ENCODE measurements at regions not wholly inside any gene's neighbourhood (a gene's known extent, or its start where the extent isn't known, plus 50 kb on each side); places are given as distances from the start of the nearest gene placed in this dataset.

- H2BK20ac ChIP-seq (ENCODE audit: low read length): no peak overlapping the region; the same call in 1 of the 2 replicates
- POLR2A ChIA-PET (ENCODE audit: partially characterized antibody): no interaction called here
- H3K56ac ChIP-seq (replicated peaks; ENCODE audit: insufficient read length, low read depth, low read length): no peak overlapping the region
- H3K23me2 ChIP-seq (ENCODE audit: low read depth, low read length): no peaks in the 10 kb centered on the region
- H2BK120ac ChIP-seq (replicated peaks; ENCODE audit: low read depth, low read length): no peak overlapping the region
- TF ChIP-seq YY1 (IDR thresholded peaks at IDR 0.05; ENCODE audit: low read depth, low read length) (no peak), BRCA1 (IDR thresholded peaks at IDR 0.05; ENCODE audit: low read depth, low read length) (no peak), SP2 (IDR thresholded peaks at IDR 0.05; ENCODE audit: low read length) (no peak), SUZ12 (IDR thresholded peaks at IDR 0.05; ENCODE audit: low read length) (no peak), ASH2L (IDR thresholded peaks at IDR 0.05; ENCODE audit: low read length) (no peak), KDM1A (IDR thresholded peaks at IDR 0.05; ENCODE audit: borderline replicate concordance, low read length) (no peak)
- H3K4me1 ChIP-seq (replicated peaks in 1 of 4; ENCODE audit: control insufficient read depth in 3 of 4, insufficient read depth in 4 of 4, low read length in 3 of 4): peaks cover 0 to 3% (median 0%) of the 10 kb centered on the region in 4 experiments; a peak in 3 of 7 replicates
- no peak overlapping the region for H3K4me3 ChIP-seq (ENCODE audit: extremely low read depth in 1 of 4, insufficient read depth in 2 of 4, low read depth in 3 of 4, low read length in 4 of 4)
- H3K79me1 ChIP-seq (ENCODE audit: low read depth, low read length): no peaks in the 10 kb centered on the region
- peaks cover 11 to 13% of the 10 kb centered on the region in 2 experiments for H3K9me3 ChIP-seq (ENCODE audit: insufficient read depth in 2 of 2, low read depth in 1 of 2, low read length in 1 of 2)
- H3K27me3 ChIP-seq (replicated peaks in 1 of 4; ENCODE audit: control insufficient read depth in 3 of 4, extremely low read depth in 1 of 4, insufficient read depth in 3 of 4, low read length in 3 of 4): no peaks in the 10 kb centered on the region
- no peaks in the 10 kb centered on the region for H3K79me2 ChIP-seq (ENCODE audit: control insufficient read depth in 1 of 2, insufficient read depth in 2 of 2, low read length in 2 of 2)
- H2BK5ac ChIP-seq (ENCODE audit: low read depth, low read length): no peak overlapping the region
- no peak overlapping the region for H2AK5ac ChIP-seq (ENCODE audit: low read depth, low read length)
- no peak overlapping the region for H2AFZ ChIP-seq (ENCODE audit: low read length)
- CTCF ChIA-PET (ENCODE audit: partially characterized antibody): no interaction called here
- FAIRE-seq: no peak
- H3K4me2 ChIP-seq (ENCODE audit: insufficient read depth in 1 of 2, low read depth in 2 of 2, low read length in 2 of 2): no peak overlapping the region
- no peaks in the 10 kb centered on the region for H3K36me3 ChIP-seq (ENCODE audit: control insufficient read depth in 2 of 4, insufficient read depth in 4 of 4, low read length in 3 of 4)
- H2BK12ac ChIP-seq (ENCODE audit: low read depth, low read length): no peak overlapping the region
- H3K4ac ChIP-seq (replicated peaks; ENCODE audit: insufficient read length, low read depth, low read length): no peak overlapping the region
- no peak overlapping the region for H3K18ac ChIP-seq (ENCODE audit: extremely low read depth, low read length)
- no peak overlapping the region for H4K8ac ChIP-seq (ENCODE audit: extremely low read depth, insufficient read depth, low read length)
- DNase-seq (ENCODE audit: low read depth in 1 of 2, low spot score in 2 of 2): no peak
- 97 to 100% methylated on average over 1 to 2 of the region's 2 CpGs for WGBS, 2 experiments (ENCODE audit: extremely low coverage in 1 of 2, insufficient coverage in 1 of 2, insufficient read length in 1 of 2, insufficient replicate concordance in 2 of 2, low coverage in 1 of 2, low lambda C conversion rate in 2 of 2, missing lambda C conversion rate in 1 of 2)
- no peaks in the 10 kb centered on the region for H4K20me1 ChIP-seq (replicated peaks in 1 of 2; ENCODE audit: control insufficient read depth in 1 of 2, insufficient read depth in 2 of 2, low read length in 2 of 2)
- H3K23ac ChIP-seq (ENCODE audit: insufficient read length): no peak overlapping the region
- H4K91ac ChIP-seq (replicated peaks; ENCODE audit: insufficient read length, low read length): no peak overlapping the region
- no peak overlapping the region for H3K9ac ChIP-seq (replicated peaks in 1 of 4; ENCODE audit: extremely low read depth in 1 of 4, low read depth in 3 of 4, low read length in 3 of 4)
- no peak overlapping the region for H2BK15ac ChIP-seq (ENCODE audit: low read length)
- H4K5ac ChIP-seq (ENCODE audit: insufficient read length, low read depth, low read length): no peak overlapping the region
- no peak overlapping the region for H3K27ac ChIP-seq (ENCODE audit: low read depth, low read length)
- no peak overlapping the region for H3K14ac ChIP-seq (ENCODE audit: insufficient read length)
Measured at GRCh38 chr12:18872770-18873169, 134.9 kb downstream of the CAPZA3 start.

Measured in H1 (cell line).